HCT116 (cell line): ENCODE measurements at regions not wholly inside any gene's neighbourhood (a gene's known extent, or its start where the extent isn't known, plus 50 kb on each side); places are given as distances from the start of the nearest gene placed in this dataset.

ENCODE experiments used
- ATAC-seq: fragments of 200-7000 bp; cut with Tn5 transposase; 2 replicates; pipeline ENCODE4 v1.9.1; 2020; ENCODE audit warnings: mild to moderate bottlenecking, moderate library complexity
- BruUV-seq: library from RNA; stranded (reverse); fragments of 400-500 nt; replicated peaks from 2 replicates; lab custom pipeline; 2021; lab: Mats Ljungman, UMichigan
- CTCF ChIA-PET: fragments of 300-600 bp; sonication (Branson Sonifier 250); formaldehyde crosslinking; loops from one replicate; lab custom pipeline; 2021; ENCODE audit warnings: antibody characterized with exemption; lab: Charles Lee
- POLR2A ChIA-PET: fragments of 300-600, 350-600 bp; sonication (Branson Sonifier 250); formaldehyde crosslinking; loops from one replicate; lab custom pipeline; 2021; ENCODE audit warnings: antibody characterized with exemption; lab: Charles Lee
- RAD21 ChIA-PET, 2 experiments: fragments of 300-600 bp; sonication (Branson Sonifier 250); formaldehyde crosslinking; loops; one replicate each; lab custom pipeline; 2023; ENCODE audit warnings: low total read pairs in 2 of 2; ENCODE audit not compliant: uncharacterized antibody in 2 of 2, unreplicated experiment in 2 of 2, low non-redundant PET in 1 of 2; lab: Charles Lee
- DNase-seq: peaks from one replicate; pipeline ENCODE4 v3.0.0-alpha.2; 2010; ENCODE audit warnings: low read depth, low spot score
- H2AFZ ChIP-seq: fragments of 200-600 bp; shearing (Covaris generic), sonication (generic); 2 replicates; pipeline ENCODE4 v1.6.1; 2017; ENCODE audit warnings: low read depth, mixed run types, mixed read lengths, antibody characterized with exemption, low read length; ENCODE audit not compliant: poor library complexity, severe bottlenecking
- H3K27ac ChIP-seq: 2 replicates; pipeline ENCODE4 v1.5.1; 2012; ENCODE audit warnings: low read depth, low read length
- H3K27me3 ChIP-seq: fragments of 200-600 bp; sonication (generic); 2 replicates; pipeline ENCODE4 v1.6.1; 2016; ENCODE audit warnings: mixed run types, low read length, mixed read lengths; ENCODE audit not compliant: insufficient read depth
- H3K36me3 ChIP-seq, 2 experiments: fragments of 200-500 bp in 1 of 2; fragments of 200-600 bp in 1 of 2; sonication (Bioruptor generic) in 1 of 2; sonication (generic) in 1 of 2; 2 replicates each; pipeline versions ENCODE4 v1.5.1 to v1.6.1; 2014 to 2016; ENCODE audit warnings: low read length in 2 of 2, inconsistent platforms in 1 of 2, mixed read lengths in 1 of 2, mixed run types in 1 of 2; ENCODE audit not compliant: insufficient read depth in 2 of 2, control insufficient read depth in 1 of 2
- H3K4me1 ChIP-seq, 2 experiments: fragments of 200-600 bp in 1 of 2; sonication (generic) in 1 of 2; 2 replicates each; pipeline versions ENCODE4 v1.5.1 to v1.6.1; 2012 to 2017; ENCODE audit warnings: low read length in 2 of 2, inconsistent platforms in 1 of 2, mild to moderate bottlenecking in 1 of 2, mixed read lengths in 1 of 2, mixed run types in 1 of 2, moderate library complexity in 1 of 2; ENCODE audit not compliant: insufficient read depth in 2 of 2, control insufficient read depth in 1 of 2
- H3K4me2 ChIP-seq: fragments of 200-600 bp; sonication (generic); 2 replicates; pipeline ENCODE4 v1.6.1; 2017; ENCODE audit warnings: mixed run types, low read length, mixed read lengths
- H3K4me3 ChIP-seq, 2 experiments: fragments of 200-600 bp in 1 of 2; sonication (generic) in 1 of 2; replicated peaks in 1 of 2; 2 replicates each; pipeline ENCODE4 v1.5.1; 2011 to 2016; ENCODE audit warnings: low read length in 2 of 2, control low read depth in 1 of 2, low read depth in 1 of 2, mild to moderate bottlenecking in 1 of 2, mixed read lengths in 1 of 2, mixed run types in 1 of 2
- H3K79me2 ChIP-seq: fragments of 200-600 bp; sonication (generic); 2 replicates; pipeline ENCODE4 v1.6.1; 2017; ENCODE audit warnings: mild to moderate bottlenecking, mixed run types, low read length, moderate library complexity, mixed read lengths; ENCODE audit not compliant: insufficient read depth
- H3K9ac ChIP-seq: fragments of 200-600 bp; sonication (generic); 2 replicates; pipeline ENCODE4 v1.6.1; 2016; ENCODE audit warnings: low read length, mixed read lengths
- H3K9me2 ChIP-seq: fragments of 200-600 bp; sonication (generic), shearing (Covaris generic); 2 replicates; pipeline ENCODE4 v1.6.1; 2017; ENCODE audit warnings: mixed run types, mild to moderate bottlenecking, moderate library complexity; ENCODE audit not compliant: insufficient read depth
- H3K9me3 ChIP-seq, 2 experiments: fragments of 200-500 bp in 1 of 2; fragments of 200-600 bp in 1 of 2; sonication (Bioruptor generic) in 1 of 2; sonication (generic) in 1 of 2; 2 replicates each; pipeline ENCODE4 v1.6.1; 2014 to 2017; ENCODE audit warnings: low read length in 2 of 2, mixed read lengths in 2 of 2, inconsistent platforms in 1 of 2, low read depth in 1 of 2, mild to moderate bottlenecking in 1 of 2, mixed run types in 1 of 2, moderate library complexity in 1 of 2; ENCODE audit not compliant: control insufficient read depth in 1 of 2, insufficient read depth in 1 of 2
- H4K20me1 ChIP-seq: fragments of 200-600 bp; sonication (generic), shearing (Covaris generic); 2 replicates; pipeline ENCODE4 v1.6.1; 2017; ENCODE audit warnings: mixed run types, mild to moderate bottlenecking, moderate library complexity; ENCODE audit not compliant: insufficient read depth
- CTCF ChIP-seq, 3 experiments: fragments of 200-600 bp in 1 of 3; sonication (generic) in 1 of 3; IDR thresholded peaks in 2 of 3; conservative IDR thresholded peaks in 1 of 3; 2 replicates each; pipeline ENCODE4 v1.5.1; 2012 to 2017; ENCODE audit warnings: low read depth in 2 of 3, low read length in 2 of 3, antibody characterized with exemption in 1 of 3, borderline replicate concordance in 1 of 3, control low read depth in 1 of 3, mild to moderate bottlenecking in 1 of 3, mixed read lengths in 1 of 3, mixed run types in 1 of 3, moderate library complexity in 1 of 3; ENCODE audit not compliant: insufficient read depth in 1 of 3
- EGR1 ChIP-seq: IDR thresholded peaks from 2 replicates; pipeline ENCODE4 v1.6.1; 2012; ENCODE audit warnings: low read depth
- ELF1 ChIP-seq: IDR thresholded peaks from 2 replicates; pipeline ENCODE4 v1.6.1; 2012; ENCODE audit warnings: low read depth, borderline replicate concordance
- EZH2 ChIP-seq: fragments of 200-600 bp; sonication (generic); IDR thresholded peaks from 2 replicates; pipeline ENCODE4 v1.6.1; 2017; ENCODE audit warnings: antibody characterized with exemption, mixed run types
- JUND ChIP-seq: IDR thresholded peaks from 2 replicates; pipeline ENCODE4 v1.6.1; 2012
- REST ChIP-seq: IDR thresholded peaks from 2 replicates; pipeline ENCODE4 v1.6.1; 2012; ENCODE audit warnings: low read depth
- SIN3A ChIP-seq: IDR thresholded peaks from 2 replicates; pipeline ENCODE4 v1.6.1; 2012; ENCODE audit warnings: low read depth
- SP1 ChIP-seq: IDR thresholded peaks from 2 replicates; pipeline ENCODE4 v1.6.1; 2012; ENCODE audit warnings: low read depth
- TCF7L2 ChIP-seq: IDR thresholded peaks from 2 replicates; pipeline ENCODE4 v1.7.0; 2011; ENCODE audit warnings: borderline replicate concordance, inconsistent platforms; ENCODE audit not compliant: insufficient read depth, insufficient read length; ENCODE audit errors: extremely low read depth
- YY1 ChIP-seq: IDR thresholded peaks from 2 replicates; pipeline ENCODE4 v1.6.1; 2011; ENCODE audit warnings: low read length, low read depth, moderate library complexity, mild to moderate bottlenecking; ENCODE audit not compliant: insufficient replicate concordance; ENCODE audit errors: extremely low read depth
- ZFX ChIP-seq: fragments of 450-650 bp; IDR thresholded peaks from 2 replicates; pipeline ENCODE4 v1.6.1; 2017
- ZNF274 ChIP-seq: fragments of 200-500 bp; sonication (Bioruptor generic); IDR thresholded peaks from 2 replicates; pipeline ENCODE4 v1.6.1; 2014; ENCODE audit warnings: mild to moderate bottlenecking, low read depth, low read length, inconsistent platforms
- intact Hi-C: fragments of 100-400 bp; cut with micrococcal nuclease; formaldehyde crosslinking; loops from 2 replicates; pipeline ENCODE4 v1.10.0; 2022
- TF ChIP-seq, protein P1 (sequence below): IDR thresholded peaks from 2 replicates; pipeline ENCODE4 v1.6.1; 2012
- TF ChIP-seq, protein P2 (sequence below): IDR thresholded peaks from 2 replicates; pipeline ENCODE4 v1.6.1; 2011; ENCODE audit warnings: mild to moderate bottlenecking, low read length, moderate library complexity; ENCODE audit not compliant: insufficient replicate concordance; ENCODE audit errors: extremely low read depth
- TF ChIP-seq, protein P3 (sequence below): IDR thresholded peaks from 2 replicates; pipeline ENCODE4 v1.6.1; 2012

DNA sequence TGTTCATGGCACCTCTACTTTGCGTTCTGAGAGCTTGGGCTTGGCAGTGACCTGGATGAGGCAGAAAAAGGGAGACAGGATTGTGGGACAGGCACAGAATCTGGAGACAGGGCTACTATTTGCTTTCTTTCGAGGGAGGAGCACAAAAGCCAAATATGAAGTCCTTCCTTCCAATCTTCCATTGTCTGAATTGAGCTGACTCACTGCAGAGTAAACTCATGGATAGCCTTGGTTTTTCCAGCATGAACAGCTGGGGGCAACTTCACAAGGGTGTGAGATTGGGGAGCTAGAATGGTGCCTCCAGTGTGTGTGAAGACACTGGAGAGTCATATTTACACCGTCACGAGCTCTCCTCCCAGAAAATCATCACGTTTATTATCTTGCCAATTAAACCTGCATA lies 55.6 kb upstream of the NRP1 start (continued):
- TF ChIP-seq, protein P1, sequence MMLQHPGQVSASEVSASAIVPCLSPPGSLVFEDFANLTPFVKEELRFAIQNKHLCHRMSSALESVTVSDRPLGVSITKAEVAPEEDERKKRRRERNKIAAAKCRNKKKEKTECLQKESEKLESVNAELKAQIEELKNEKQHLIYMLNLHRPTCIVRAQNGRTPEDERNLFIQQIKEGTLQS: no peak
- TF ChIP-seq SIN3A (no peak), TCF7L2 (no peak), SP1 (no peak), EGR1 (no peak), ELF1 (no peak), ZNF274 (no peak), EZH2 (no peak)
- TF ChIP-seq, protein P2, sequence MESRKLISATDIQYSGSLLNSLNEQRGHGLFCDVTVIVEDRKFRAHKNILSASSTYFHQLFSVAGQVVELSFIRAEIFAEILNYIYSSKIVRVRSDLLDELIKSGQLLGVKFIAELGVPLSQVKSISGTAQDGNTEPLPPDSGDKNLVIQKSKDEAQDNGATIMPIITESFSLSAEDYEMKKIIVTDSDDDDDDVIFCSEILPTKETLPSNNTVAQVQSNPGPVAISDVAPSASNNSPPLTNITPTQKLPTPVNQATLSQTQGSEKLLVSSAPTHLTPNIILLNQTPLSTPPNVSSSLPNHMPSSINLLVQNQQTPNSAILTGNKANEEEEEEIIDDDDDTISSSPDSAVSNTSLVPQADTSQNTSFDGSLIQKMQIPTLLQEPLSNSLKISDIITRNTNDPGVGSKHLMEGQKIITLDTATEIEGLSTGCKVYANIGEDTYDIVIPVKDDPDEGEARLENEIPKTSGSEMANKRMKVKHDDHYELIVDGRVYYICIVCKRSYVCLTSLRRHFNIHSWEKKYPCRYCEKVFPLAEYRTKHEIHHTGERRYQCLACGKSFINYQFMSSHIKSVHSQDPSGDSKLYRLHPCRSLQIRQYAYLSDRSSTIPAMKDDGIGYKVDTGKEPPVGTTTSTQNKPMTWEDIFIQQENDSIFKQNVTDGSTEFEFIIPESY: no peak
- TF ChIP-seq, protein P3, sequence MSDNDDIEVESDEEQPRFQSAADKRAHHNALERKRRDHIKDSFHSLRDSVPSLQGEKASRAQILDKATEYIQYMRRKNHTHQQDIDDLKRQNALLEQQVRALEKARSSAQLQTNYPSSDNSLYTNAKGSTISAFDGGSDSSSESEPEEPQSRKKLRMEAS: no peak

DNA sequence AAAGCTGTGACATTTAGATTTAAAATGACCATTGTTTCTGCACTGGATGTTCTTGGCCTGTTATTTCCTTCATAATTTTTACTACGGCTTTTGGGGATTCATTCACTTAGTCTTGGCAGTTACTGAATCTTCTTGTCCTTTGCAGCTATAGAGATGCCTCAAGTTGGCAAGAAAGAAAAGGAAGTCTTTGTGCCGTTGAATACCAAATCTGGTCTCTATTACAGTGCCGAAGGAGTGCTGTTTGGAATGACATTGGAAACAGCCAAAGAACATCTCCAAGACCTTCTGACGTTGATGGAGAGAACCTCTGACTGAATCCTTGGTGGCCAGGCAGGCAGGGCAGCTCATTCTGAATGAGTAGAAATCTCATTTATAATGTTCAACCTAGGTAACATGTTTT lies 54.3 kb upstream of the NRP1 start:
- CTCF ChIA-PET: no interaction called here
- RAD21 ChIA-PET: no interaction called here
- ATAC-seq (no peak), DNase-seq (no peak)
- Histone ChIP-seq H3K4me3 (no peak overlapping the region), H3K27me3 (no peaks in the 10 kb centered on the region; the same call in 1 of the 2 replicates), H3K9ac (no peak overlapping the region), H4K20me1 (no peaks in the 10 kb centered on the region), H3K4me1 (no peaks in the 10 kb centered on the region), H3K9me2 (no peaks in the 10 kb centered on the region), H2AFZ (no peak overlapping the region), H3K9me3 (no peaks in the 10 kb centered on the region), H3K4me2 (no peak overlapping the region), H3K79me2 (no peaks in the 10 kb centered on the region), H3K27ac (no peak overlapping the region), H3K36me3 (no peaks in the 10 kb centered on the region)
- POLR2A ChIA-PET: no interaction called here
- BruUV-seq: no TSS peak
- intact Hi-C loops: no loop called here
- TF ChIP-seq REST: no peak
- TF ChIP-seq EZH2: no peak
- no peak for TF ChIP-seq CTCF (IDR thresholded peaks at IDR 0.05 in 2 of 3, conservative IDR thresholded peaks at IDR 0.05 in 1 of 3; ENCODE audit: borderline replicate concordance in 1 of 3, insufficient read depth in 1 of 3, low read depth in 2 of 3, low read length in 2 of 3)
- no peak for TF ChIP-seq JUND
- TF ChIP-seq, protein P2: no peak
- TF ChIP-seq ZFX: no peak
- TF ChIP-seq SIN3A: no peak
- no peak for TF ChIP-seq YY1
- no peak for TF ChIP-seq EGR1
